ENCODE measurements at regions not wholly inside any gene's neighbourhood (a gene's known extent, or its start where the extent isn't known, plus 50 kb on each side); places are given as distances from the start of the nearest gene placed in this dataset.

GRCh38 chr4:126427853-126428252 lies 1113.1 kb downstream of the FAT4 start:
- Histone ChIP-seq H3K4me3 (ENCODE audit: insufficient read depth, low read depth, low read length) (no peak overlapping the region), H3K36me3 (replicated peaks; ENCODE audit: control insufficient read depth, insufficient read depth, low read length) (no peaks in the 10 kb centered on the region), H3K27me3 (ENCODE audit: control insufficient read depth, insufficient read depth, low read length) (no peaks in the 10 kb centered on the region)
- DNase-seq = no peak

- no peak for DNase-seq
- no peaks in the 10 kb centered on the region for H3K27me3 ChIP-seq (ENCODE audit: control insufficient read depth, insufficient read depth, low read length)
- no peak overlapping the region for H3K4me3 ChIP-seq (ENCODE audit: insufficient read depth, low read depth, low read length)
- H3K36me3 ChIP-seq (replicated peaks; ENCODE audit: control insufficient read depth, insufficient read depth, low read length) = no peaks in the 10 kb centered on the region
These were observed 1116.3 kb downstream of the FAT4 start for GRCh38 chr4:126431049-126431448.

GRCh38 chr4:126435491-126435890 lies 1120.7 kb downstream of the FAT4 start:
- Histone ChIP-seq H3K4me3 (ENCODE audit: insufficient read depth, low read depth, low read length) (no peak overlapping the region), H3K27me3 (ENCODE audit: control insufficient read depth, insufficient read depth, low read length) (no peaks in the 10 kb centered on the region), H3K36me3 (replicated peaks; ENCODE audit: control insufficient read depth, insufficient read depth, low read length) (no peaks in the 10 kb centered on the region)
- no peak for DNase-seq

GRCh38 chr4:126440297-126440696 lies 1125.5 kb downstream of the FAT4 start:
- no peaks in the 10 kb centered on the region for H3K27me3 ChIP-seq (ENCODE audit: control insufficient read depth, insufficient read depth, low read length)
- H3K36me3 ChIP-seq (replicated peaks; ENCODE audit: control insufficient read depth, insufficient read depth, low read length) = no peaks in the 10 kb centered on the region
- no peak overlapping the region for H3K4me3 ChIP-seq (ENCODE audit: insufficient read depth, low read depth, low read length)
- no peak for DNase-seq

- Histone ChIP-seq H3K36me3 (replicated peaks; ENCODE audit: control insufficient read depth, insufficient read depth, low read length) (no peaks in the 10 kb centered on the region), H3K4me3 (ENCODE audit: insufficient read depth, low read depth, low read length) (no peak overlapping the region), H3K27me3 (ENCODE audit: control insufficient read depth, insufficient read depth, low read length) (no peaks in the 10 kb centered on the region)
- no peak for DNase-seq
These were observed 1126.6 kb downstream of the FAT4 start for GRCh38 chr4:126441173-126442035.

- no peaks in the 10 kb centered on the region for H3K36me3 ChIP-seq (replicated peaks; ENCODE audit: control insufficient read depth, insufficient read depth, low read length)
- no peak overlapping the region for H3K4me3 ChIP-seq (ENCODE audit: insufficient read depth, low read depth, low read length)
- no peak for DNase-seq
- no peaks in the 10 kb centered on the region for H3K27me3 ChIP-seq (ENCODE audit: control insufficient read depth, insufficient read depth, low read length)
These were observed 1130.8 kb downstream of the FAT4 start for GRCh38 chr4:126445596-126445995.

GRCh38 chr4:126446917-126447316 lies 1132.2 kb downstream of the FAT4 start:
- Histone ChIP-seq H3K4me3 (ENCODE audit: insufficient read depth, low read depth, low read length) (no peak overlapping the region), H3K36me3 (replicated peaks; ENCODE audit: control insufficient read depth, insufficient read depth, low read length) (no peaks in the 10 kb centered on the region), H3K27me3 (ENCODE audit: control insufficient read depth, insufficient read depth, low read length) (no peaks in the 10 kb centered on the region)
- DNase-seq = no peak

GRCh38 chr4:126448086-126448845 lies 1133.5 kb downstream of the FAT4 start:
- DNase-seq = no peak
- Histone ChIP-seq H3K4me3 (ENCODE audit: insufficient read depth, low read depth, low read length) (no peak overlapping the region), H3K27me3 (ENCODE audit: control insufficient read depth, insufficient read depth, low read length) (no peaks in the 10 kb centered on the region), H3K36me3 (replicated peaks; ENCODE audit: control insufficient read depth, insufficient read depth, low read length) (no peaks in the 10 kb centered on the region)

- H3K4me3 ChIP-seq (ENCODE audit: insufficient read depth, low read depth, low read length) = no peak overlapping the region
- no peaks in the 10 kb centered on the region for H3K27me3 ChIP-seq (ENCODE audit: control insufficient read depth, insufficient read depth, low read length)
- no peak for DNase-seq
- H3K36me3 ChIP-seq (replicated peaks; ENCODE audit: control insufficient read depth, insufficient read depth, low read length) = no peaks in the 10 kb centered on the region
These were observed 1136.6 kb downstream of the FAT4 start for GRCh38 chr4:126451237-126451873.

GRCh38 chr4:126455865-126456264 lies 1141.1 kb downstream of the FAT4 start:
- Histone ChIP-seq H3K4me3 (ENCODE audit: insufficient read depth, low read depth, low read length) (no peak overlapping the region), H3K27me3 (ENCODE audit: control insufficient read depth, insufficient read depth, low read length) (no peaks in the 10 kb centered on the region), H3K36me3 (replicated peaks; ENCODE audit: control insufficient read depth, insufficient read depth, low read length) (no peaks in the 10 kb centered on the region)
- DNase-seq = no peak

GRCh38 chr4:126458993-126459392 lies 1144.2 kb downstream of the FAT4 start:
- Histone ChIP-seq H3K36me3 (replicated peaks; ENCODE audit: control insufficient read depth, insufficient read depth, low read length) (no peaks in the 10 kb centered on the region), H3K27me3 (ENCODE audit: control insufficient read depth, insufficient read depth, low read length) (no peaks in the 10 kb centered on the region), H3K4me3 (ENCODE audit: insufficient read depth, low read depth, low read length) (no peak overlapping the region)
- DNase-seq = no peak

- no peak for DNase-seq
- Histone ChIP-seq H3K4me3 (ENCODE audit: insufficient read depth, low read depth, low read length) (no peak overlapping the region), H3K27me3 (ENCODE audit: control insufficient read depth, insufficient read depth, low read length) (no peaks in the 10 kb centered on the region), H3K36me3 (replicated peaks; ENCODE audit: control insufficient read depth, insufficient read depth, low read length) (no peaks in the 10 kb centered on the region)
These were observed 1150.6 kb downstream of the FAT4 start for GRCh38 chr4:126465341-126465740.

- Histone ChIP-seq H3K27me3 (ENCODE audit: control insufficient read depth, insufficient read depth, low read length) (no peaks in the 10 kb centered on the region), H3K36me3 (replicated peaks; ENCODE audit: control insufficient read depth, insufficient read depth, low read length) (no peaks in the 10 kb centered on the region), H3K4me3 (ENCODE audit: insufficient read depth, low read depth, low read length) (no peak overlapping the region)
- no peak for DNase-seq
These were observed 1152.1 kb downstream of the FAT4 start for GRCh38 chr4:126466848-126467247.

- no peak for DNase-seq
- no peaks in the 10 kb centered on the region for H3K36me3 ChIP-seq (replicated peaks; ENCODE audit: control insufficient read depth, insufficient read depth, low read length)
- no peak overlapping the region for H3K4me3 ChIP-seq (ENCODE audit: insufficient read depth, low read depth, low read length)
- no peaks in the 10 kb centered on the region for H3K27me3 ChIP-seq (ENCODE audit: control insufficient read depth, insufficient read depth, low read length)
These were observed 1153.4 kb downstream of the FAT4 start for GRCh38 chr4:126468144-126468543.

- H3K27me3 ChIP-seq (ENCODE audit: control insufficient read depth, insufficient read depth, low read length) = no peaks in the 10 kb centered on the region
- H3K36me3 ChIP-seq (replicated peaks; ENCODE audit: control insufficient read depth, insufficient read depth, low read length) = no peaks in the 10 kb centered on the region
- no peak for DNase-seq
These were observed 1156.1 kb downstream of the FAT4 start for GRCh38 chr4:126470862-126471261.

More at GRCh38 chr4:126470862-126471261, 1156.1 kb downstream of the FAT4 start:
- no peak overlapping the region for H3K4me3 ChIP-seq (ENCODE audit: insufficient read depth, low read depth, low read length)

Data from H7 (cell line).